NCI-H446 (cell line): ENCODE measurements at regions not wholly inside any gene's neighbourhood (a gene's known extent, or its start where the extent isn't known, plus 50 kb on each side); places are given as distances from the start of the nearest gene placed in this dataset.

Experiments used
- DNase-seq, 2 experiments: peaks; one replicate each; lab custom pipeline; 2025; lab: John Stamatoyannopoulos, UW

DNA sequence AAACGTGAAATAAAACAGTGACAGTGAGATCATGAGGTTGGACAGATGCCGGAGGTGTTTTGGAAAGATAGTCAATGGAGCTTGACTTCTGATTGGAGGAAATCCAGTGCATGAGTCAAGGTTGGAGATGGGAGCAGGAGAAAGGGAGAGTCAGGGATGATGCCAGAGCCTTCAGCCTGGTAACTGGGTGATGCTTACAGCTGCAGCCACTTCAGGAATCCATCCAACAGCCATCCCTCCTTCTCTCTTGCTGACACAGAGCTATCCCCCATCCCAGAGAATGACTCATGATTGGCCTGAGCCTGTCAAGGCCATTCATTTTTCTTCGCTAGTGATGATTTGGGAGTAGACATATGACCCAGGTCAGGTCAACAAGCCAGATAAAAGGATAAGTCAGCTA, 112.8 kb downstream of the SAMD5 start:
- DNase-seq: peak in 1 of 2 experiments; percentile 23

DNA sequence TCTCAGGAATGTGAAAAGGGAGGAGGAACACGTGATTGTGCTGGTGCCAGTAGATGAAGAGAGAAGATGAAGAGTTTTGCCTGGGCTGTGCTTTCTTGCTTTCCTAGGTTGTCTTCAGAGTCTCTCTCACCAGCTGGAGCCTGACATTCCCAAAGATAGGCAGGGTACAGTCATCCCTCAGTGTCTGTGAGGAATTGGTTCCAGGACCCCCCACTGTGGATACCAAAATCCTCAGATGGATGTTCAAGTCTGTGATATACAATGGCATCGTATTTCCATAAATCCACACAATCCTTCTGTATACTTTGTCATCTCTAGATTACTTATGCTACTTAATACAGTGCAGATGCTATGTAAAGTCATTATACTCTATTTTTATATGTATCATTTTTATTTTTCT, 113.5 kb downstream of the SAMD5 start:
- DNase-seq: no peak

DNA sequence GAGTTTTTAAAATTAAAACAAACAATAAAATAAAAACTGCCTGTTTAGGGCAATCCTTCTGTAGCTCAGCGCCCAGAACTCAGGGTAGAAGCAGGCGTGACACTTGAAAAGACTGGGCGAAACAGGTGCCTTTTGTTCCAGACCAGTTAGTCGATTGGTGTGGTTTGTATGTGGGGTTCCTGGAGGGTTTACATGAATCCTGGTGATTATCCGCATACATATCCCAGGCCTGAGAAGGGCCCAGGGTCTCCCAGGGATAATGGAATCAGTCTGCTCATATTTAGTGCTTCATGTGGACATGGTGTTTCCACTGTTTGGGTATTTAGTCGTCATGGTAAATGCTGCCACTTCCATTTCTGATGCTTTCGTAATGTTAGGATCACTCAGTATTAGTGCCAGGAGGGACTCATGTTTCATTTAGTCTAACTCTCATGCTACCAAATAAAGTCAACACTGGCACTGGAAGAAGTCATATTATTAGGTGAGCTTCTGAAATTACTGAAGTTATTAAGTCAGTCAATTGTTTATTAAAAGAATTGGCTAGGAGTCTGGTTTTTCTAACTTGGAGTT, 116.5 kb downstream of the SAMD5 start:
- no peak for DNase-seq

DNA sequence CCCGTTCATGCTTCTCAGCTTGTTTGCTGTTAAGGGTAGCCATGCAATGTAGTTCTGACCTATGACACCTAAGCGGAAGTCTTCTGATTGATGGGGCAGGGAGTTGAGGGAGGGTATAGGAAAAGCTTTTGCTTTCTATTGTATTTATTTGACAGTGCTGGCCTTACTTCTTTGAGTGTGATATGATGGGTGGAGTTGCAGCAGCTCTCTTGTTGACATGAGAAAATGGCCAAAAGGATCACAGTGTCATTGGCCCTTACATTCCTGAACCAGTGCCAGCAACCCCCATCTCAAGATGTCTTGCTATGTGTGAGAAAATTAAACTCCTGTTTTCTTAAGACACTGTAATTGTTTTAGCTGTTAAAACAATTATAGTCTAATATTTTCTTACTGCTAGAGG, 117.5 kb downstream of the SAMD5 start:
- no peak for DNase-seq

DNA sequence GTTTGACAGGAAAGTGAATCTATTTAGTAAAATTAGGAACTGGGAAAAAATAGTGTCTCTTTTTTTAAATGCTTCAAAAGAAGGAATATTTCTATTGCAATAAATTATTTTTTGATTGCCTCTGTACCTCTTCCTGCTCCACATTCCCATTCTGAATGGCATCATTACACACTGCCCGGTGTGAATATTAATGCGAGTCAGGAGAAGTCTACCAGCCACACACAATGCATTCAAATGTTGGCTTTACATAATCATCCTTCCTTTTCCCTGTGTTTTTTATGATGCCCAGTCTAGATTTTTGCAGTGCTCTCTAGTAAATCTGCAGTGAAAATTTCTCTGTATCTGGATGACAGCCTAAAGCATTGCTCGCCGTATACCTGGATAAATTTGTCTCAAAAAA, 118.9 kb downstream of the SAMD5 start:
- DNase-seq: no peak

DNA sequence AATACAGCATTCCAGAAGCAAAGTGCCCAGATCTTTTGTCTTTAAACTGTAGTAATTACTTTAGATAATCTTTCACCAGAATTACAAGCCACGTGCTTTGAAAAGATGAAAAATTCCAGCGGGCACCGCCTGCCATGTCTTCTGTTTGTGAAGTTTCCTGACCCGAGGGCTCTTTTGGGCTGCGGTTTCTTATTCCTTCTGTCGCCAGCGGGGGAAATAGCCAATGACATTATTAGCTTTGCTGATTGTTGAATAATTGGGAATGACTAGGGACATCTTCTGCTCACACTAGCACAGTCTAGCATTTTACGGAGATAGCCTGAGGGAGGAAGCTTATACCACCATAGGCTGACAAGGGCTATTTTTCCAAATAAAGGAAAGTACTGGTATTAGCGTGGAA, 124.7 kb downstream of the SAMD5 start:
- no peak for DNase-seq

DNA sequence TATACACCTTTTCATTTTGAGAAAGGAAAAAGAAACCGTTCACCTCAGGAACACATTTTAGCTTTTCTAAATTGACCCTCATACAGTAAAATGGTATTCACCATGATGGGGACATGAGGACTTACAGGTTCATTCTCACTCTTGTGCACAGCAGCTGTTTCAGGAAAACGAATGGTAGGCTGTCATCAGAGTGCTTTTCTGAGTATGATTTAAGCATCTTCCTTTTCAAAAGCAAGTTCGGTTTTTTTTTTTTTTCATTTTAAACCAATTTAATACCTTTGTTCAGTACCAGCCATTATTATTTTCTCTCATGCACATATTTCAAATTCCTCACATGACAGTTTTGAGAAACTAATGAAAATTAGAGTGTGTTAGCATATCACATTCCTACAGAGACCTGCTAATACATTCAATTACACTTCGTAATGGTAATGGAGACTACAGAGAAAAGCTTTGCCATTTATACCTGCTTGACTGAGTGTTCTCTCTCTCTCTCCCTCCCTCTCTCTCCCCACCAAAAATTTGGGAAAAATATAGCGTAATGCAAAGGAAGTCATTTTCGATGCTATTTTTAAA, 129.2 kb downstream of the SAMD5 start:
- no peak for DNase-seq

DNA sequence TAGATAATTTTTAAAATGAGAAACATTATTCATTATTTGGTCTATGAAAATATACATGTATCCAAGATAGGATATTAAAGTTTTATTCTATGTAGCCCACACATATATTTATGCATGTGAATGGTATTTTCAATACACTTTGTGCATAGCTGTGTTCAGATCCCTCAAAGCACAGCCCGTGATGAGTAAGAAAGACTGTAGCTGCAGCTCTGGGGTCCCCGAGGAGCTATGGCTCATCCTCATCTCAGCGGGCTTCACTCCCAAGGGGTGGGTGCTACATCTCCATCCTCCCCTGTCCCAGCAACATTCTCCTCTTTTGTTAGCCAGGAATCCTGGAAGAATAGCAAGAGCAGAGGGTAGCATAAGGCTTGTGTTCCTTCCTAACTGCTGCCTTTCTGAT, 130.8 kb downstream of the SAMD5 start:
- DNase-seq: no peak

DNA sequence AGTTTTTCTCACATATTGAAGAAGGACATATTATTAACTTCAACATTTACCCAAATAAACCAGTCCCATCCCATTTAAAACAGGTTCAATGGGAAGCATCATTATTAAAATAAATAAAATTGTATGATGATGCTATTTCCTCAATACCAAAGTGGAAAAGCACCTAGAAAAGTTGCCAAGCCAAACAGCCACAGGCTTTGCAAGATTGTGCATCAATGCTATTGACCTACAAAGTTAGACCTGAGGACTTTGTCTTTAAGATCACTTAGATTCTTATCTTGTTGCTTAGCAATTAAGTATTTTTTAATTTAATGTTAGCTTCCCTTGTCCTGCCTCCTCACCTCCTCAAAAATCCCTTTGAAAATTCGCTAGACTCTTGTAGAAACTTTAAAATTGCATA, 132.1 kb downstream of the SAMD5 start:
- no peak for DNase-seq

DNA sequence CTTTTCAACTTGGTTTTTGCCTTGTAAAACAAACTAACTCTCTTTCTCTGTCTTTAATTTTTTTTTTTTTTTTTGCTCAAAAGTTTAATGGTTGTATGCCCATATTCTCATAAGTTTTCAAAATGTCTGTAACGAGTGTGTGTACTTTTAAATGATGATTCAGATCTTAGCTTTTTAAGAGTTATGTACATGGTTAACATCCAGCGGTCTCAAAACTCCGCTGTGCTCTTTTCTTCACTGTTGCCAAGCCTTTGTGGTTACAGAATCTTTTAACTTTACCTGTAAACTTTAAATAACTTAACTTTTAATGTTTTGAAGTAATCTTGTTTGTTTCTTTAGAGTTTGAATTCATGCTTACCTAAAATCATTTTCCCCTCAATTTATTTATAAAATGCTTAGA, 133.0 kb downstream of the SAMD5 start:
- DNase-seq: no peak

DNA sequence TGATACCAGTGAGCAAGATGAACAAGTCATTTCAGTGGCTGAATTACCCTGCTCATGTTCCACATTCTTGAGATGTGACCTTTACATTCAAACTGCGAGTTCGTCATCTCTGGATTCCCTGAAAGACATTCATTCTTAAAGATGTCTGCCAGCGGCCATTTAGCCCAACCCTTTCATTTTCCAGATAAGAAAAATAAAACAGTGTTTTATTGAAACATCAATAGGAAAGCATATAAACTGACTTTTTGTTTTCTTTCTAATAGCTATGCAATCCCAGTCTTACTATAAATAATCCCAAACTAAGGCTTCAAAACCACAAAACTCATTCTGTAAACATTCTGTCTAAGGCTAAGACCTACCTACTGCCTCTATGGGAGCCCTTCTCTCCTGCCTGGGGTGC, 134.0 kb downstream of the SAMD5 start:
- DNase-seq: no peak

DNA sequence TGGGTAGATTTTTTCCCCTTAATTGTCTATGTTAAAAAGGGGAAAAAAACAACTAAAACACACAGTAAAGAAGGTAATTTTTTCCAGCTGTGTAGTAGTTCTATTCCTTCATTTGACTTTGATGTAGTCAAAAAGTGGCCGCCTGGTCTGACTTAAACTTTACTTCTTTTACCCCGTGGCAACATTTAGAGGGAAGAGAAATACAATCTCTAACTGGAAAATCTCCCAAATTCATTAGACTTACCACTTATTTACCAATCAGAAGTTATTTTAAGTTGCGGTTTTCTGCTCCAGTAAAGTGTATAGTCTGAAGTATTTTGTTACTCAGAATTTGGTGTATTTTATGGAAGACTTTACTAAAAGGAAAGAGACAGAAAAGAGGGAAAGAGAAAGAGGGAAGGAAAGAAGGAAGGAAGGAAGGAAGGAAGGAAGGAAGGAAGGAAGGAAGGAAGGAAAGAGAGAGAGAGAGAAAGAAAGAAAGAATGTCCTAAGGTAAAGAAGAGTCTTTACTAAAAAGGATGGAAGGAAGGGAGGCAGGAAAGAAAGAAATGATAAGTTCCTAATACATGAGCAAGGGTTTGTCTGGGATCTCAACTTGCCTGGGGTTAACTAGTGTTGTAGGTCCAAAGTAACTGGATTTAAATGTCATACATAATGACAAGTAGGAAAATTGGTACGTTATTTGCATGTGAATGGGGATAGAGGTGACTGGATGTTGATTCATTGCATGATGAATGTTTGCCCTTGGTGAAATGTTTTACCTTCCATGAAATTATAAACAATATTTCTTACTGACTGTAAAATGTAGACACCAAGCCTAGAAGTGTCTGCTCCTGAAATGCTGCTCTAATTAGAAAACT, 135.1 kb downstream of the SAMD5 start:
- no peak for DNase-seq

DNA sequence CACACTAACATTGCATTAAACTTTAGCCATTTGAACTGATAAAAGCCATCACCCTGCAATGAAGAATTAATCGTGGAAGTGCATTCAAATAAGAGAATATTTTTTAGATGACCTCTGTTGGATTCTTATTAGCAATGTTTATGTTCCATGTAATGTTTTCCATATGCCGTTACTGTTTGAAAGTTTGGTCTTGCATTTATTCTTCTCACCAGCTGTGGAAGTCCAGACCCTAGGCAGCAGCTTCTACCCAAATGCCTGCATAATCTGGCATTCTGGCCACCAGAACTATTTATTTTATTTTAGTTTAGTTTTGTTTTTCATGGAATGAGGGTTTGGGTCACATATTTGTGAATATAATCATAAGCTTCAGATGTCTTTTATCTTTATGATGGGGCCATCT, 140.4 kb downstream of the SAMD5 start:
- DNase-seq: no peak

DNA sequence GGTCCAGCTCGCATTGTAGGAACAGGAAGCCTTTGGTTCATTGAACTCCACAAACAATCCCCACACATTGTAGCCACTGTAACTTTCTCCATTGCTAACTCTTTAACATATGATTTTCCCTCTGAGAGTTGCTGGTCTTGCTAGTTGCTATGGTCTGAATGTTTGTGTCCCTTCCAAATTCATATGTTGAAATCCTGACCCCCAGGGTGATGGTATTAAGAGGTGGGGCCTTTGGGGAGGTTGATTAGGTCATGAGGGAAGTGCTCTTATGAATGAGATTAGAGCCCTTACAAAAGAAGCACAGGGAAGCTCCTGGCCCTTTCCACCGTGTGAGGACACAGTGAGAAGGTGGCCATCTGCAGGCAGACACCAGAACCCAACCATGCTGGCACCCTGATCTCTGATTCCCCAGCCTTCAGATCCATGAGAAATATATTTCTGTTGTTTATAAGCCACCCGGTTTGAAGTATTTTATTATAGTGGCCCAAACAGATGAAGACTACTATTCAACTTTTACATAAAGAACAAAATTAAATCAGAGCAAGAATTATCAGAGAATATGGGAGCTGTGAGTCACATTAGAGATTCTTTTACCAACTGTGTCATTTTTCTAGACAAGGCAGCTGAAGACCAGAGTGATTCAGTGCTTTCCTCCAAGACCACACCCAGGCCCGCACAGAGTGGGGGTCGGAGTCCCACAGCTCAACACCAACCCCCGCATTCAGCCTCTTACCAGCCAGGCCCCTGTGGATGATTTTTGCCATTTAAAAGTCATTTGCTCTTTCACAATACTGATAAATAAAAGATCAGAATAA, 143.0 kb downstream of the SAMD5 start:
- DNase-seq: no peak

DNA sequence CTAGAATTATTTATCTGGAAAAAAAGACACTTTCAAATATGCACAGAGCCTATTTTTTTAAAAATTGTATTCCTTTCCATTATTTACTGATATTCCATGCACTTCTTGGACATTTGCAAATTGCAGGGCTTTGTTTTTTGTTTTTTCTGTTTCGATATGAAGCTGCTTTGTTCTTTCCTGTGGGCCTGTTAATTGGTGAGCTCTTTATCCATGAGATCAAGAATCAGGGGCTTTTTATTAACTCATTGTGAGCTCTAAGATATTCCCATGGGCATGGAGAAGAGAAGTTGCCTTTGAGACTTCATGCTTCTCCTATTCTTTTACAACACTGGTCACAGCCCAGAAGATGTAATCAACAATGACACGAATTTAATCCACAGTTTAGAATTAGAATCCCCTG, 145.1 kb downstream of the SAMD5 start:
- no peak for DNase-seq

DNA sequence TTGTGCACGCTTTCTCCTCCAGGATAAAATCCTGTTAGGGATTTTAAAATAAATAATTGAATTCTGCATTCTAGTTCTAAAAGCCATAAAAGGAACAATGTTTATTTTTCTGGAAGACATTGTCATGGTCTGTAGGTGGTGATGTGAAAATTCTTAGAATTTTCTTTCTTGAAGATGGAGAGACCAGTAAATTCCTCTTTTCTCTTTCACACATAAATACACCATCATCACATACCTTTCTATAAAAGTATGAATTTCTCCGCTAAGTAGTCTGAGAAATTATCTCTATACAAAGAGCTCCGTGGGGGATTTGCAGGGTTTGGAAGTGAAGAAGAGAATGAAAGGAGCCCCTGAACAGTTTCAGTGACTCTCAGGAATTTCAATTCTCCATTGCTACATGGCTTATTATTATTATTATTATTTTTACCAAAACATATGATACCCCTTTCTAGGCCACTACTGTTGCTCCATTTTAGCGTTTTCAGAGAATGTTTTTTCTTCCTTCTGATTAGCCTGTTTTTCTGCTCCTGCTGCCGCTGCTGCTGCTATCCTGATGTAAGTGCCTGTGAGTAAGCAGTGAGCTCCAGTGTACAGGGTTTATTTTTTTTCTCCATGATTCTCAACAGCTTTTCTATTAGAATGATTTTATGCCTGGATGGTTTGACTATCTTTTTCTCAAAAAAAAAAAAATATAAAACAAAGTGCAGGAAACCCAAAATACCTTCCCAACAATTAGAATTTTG, 145.8 kb downstream of the SAMD5 start:
- no peak for DNase-seq

DNA sequence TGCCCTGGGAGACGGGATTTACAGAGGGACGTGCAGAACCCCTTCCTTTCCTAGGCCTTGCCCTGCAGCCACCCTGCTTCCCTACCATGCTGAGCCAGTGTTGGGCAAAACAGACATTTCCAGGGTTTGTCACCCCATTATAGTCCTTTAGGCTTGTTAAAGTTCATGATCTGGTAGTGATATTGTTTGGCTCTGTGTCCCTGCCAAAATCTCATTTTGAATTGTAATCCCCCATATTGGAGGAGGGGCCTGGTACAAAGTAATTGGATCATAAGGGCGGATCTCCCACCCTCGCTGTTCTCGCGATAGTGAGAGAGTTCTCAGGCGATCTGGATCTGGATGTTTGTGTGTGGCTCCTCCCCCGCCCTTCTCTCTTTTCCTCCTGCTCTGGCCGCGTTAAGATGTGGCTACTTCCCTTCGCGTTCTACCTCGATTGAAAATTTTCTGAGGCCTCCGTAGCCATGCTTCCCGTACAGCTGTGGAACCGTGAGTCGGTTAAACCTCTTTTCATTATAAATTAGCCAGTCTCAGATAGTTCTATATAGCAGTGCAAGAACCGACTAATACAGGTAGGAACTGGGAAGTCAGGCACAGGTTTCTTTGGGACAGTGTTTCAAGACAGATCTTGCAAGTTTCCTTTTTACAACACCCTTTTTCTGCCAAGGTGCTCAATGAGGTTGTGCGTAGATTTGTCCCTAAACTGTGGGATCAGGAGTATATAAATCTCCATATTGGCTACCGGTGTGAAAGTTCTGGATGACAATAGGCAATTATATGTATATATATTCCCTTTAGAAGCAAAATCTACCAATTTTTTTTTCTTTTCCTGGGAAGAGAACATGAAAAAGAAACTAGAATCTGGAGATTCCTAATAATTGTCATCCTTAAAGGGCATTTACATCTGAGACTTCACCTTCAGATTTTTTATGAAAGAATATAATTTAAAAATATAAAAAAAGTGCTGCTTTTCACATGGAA, 152.1 kb downstream of the SAMD5 start:
- DNase-seq: peak; percentile 8 to 69

DNA sequence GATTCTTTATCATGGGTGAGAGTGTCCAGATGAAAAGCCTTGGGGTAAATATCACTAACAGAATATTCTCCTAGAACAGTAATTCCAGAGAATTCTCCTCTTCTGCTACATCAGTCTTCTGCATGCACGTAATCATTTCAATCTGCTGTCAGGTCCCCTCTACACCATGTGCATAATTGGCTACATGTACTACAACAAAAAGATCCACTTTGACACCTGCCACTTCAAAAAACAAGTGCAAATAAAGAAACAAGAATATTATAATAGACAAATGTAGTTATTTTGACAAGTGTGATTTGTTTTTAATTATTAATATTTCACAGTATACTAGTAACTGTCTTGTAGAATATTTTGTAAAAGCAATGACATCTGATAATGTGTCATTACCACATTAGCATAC, 154.2 kb downstream of the SAMD5 start:
- no peak for DNase-seq

DNA sequence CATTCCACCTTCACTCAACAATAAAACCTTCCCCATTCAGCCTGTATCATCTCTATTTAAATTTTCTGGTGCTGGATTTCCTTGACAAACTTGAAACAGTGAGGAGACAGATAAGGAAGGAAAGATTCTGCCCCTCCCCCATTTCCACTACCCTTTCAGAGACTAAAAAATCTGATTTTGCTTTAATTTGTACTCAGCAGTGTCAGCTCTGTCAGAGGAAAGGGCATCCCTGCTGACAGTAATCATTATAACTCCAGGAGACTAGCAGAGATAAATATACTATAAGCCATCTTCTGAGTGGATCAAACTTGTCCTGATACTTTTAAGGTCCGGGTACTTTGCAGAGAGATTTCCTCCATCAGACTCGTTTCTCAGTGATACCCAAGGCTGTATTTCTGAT, 155.6 kb downstream of the SAMD5 start:
- no peak for DNase-seq

DNA sequence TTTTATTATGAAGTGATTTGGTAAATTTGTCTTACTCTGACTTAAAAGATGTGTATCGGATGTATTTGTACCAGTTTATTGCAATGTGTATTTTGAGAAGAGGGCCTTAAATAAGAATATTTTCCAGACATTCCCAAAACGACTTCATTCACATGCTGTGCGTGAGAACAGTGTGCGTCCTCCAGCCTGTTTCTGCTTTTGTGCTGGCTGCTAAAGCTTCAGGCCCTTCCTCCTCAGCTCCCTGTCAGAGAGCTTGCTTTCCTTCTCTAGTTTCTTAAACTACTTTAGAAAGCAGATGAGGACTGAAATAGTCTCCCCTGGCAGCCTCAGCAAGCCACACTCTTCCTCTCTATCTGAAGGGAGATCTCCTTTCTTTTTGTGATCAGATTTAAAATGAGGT, 157.8 kb downstream of the SAMD5 start:
- no peak for DNase-seq

DNA sequence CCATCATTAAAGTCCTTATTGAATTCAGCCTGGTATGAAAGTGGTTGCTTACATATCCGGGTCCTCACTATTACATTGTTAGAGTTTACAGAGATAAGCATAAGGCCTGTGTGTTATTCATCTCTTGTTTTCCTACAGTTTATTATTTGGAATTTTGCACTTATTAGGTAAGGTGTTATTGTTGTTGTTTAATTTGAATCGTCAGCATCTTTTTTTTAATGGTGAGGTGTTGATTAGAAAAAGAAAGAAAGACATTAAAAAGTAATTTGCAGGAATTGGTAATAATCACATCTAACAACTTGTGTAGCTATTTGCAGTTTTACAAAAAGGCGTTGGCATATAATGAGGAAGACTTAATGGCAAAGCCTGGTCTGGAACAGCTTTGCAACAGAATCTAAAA, 158.6 kb downstream of the SAMD5 start:
- DNase-seq: no peak
